Endothelial cell of umbilical vein (primary cell): ENCODE measurements at regions not wholly inside any gene's neighbourhood (a gene's known extent, or its start where the extent isn't known, plus 50 kb on each side); places are given as distances from the start of the nearest gene placed in this dataset.

Source experiments
- BruUV-seq: library from RNA; stranded (reverse); fragments of 400-500 nt; replicated peaks from 2 replicates; lab custom pipeline; 2021; lab: Mats Ljungman, UMichigan
- CTCF ChIA-PET: fragments of 300-600, 350-600 bp; sonication (Branson Sonifier 250); formaldehyde crosslinking; loops from one replicate; lab custom pipeline; 2021; ENCODE audit warnings: antibody characterized with exemption, inconsistent platforms; lab: Charles Lee
- POLR2A ChIA-PET: fragments of 300-600, 350-600 bp; sonication (Branson Sonifier 250); formaldehyde crosslinking; loops from one replicate; lab custom pipeline; 2021; ENCODE audit warnings: antibody characterized with exemption, inconsistent platforms; lab: Charles Lee
- DNase-seq: peaks from one replicate; pipeline ENCODE4 v3.0.0-alpha.2; 2011; ENCODE audit warnings: low read depth, low spot score
- FAIRE-seq: peaks from 2 replicates; lab custom pipeline; 2011; peaks lifted over from hg19 to GRCh38; lab: Jason Lieb, UNC
- H2AFZ ChIP-seq: 2 replicates; pipeline ENCODE4 v1.6.0; 2012; ENCODE audit warnings: low read depth, low read length, control low read depth, inconsistent platforms
- H3K27ac ChIP-seq: 2 replicates; pipeline ENCODE4 v1.5.1; 2011; ENCODE audit warnings: low read depth, mild to moderate bottlenecking, control low read depth, low read length, moderate library complexity; ENCODE audit not compliant: insufficient read depth
- H3K27me3 ChIP-seq, 2 experiments: 2 replicates each; pipeline versions ENCODE4 v1.6.0 to v1.6.1; 2011; ENCODE audit warnings: low read length in 2 of 2, mixed read lengths in 1 of 2; ENCODE audit not compliant: control insufficient read depth in 2 of 2, insufficient read depth in 2 of 2
- H3K36me3 ChIP-seq, 2 experiments: 2 replicates in 1 of 2; 3 replicates in 1 of 2; pipeline ENCODE4 v1.5.1; 2011; ENCODE audit warnings: low read length in 2 of 2, mild to moderate bottlenecking in 1 of 2, moderate library complexity in 1 of 2; ENCODE audit not compliant: control insufficient read depth in 2 of 2, insufficient read depth in 2 of 2; ENCODE audit errors: extremely low read depth in 1 of 2
- H3K4me1 ChIP-seq: 3 replicates; pipeline ENCODE4 v1.5.1; 2011; ENCODE audit warnings: mild to moderate bottlenecking, low read length; ENCODE audit not compliant: control insufficient read depth, insufficient read depth; ENCODE audit errors: extremely low read depth
- H3K4me2 ChIP-seq: 2 replicates; pipeline ENCODE4 v1.6.1; 2011; ENCODE audit warnings: low read length, control low read depth, mixed read lengths; ENCODE audit not compliant: insufficient read depth
- H3K4me3 ChIP-seq, 3 experiments: fragments of 200-600 bp in 1 of 3; sonication (generic), shearing (Covaris generic) in 1 of 3; replicated peaks in 1 of 3; 2 replicates each; pipeline ENCODE4 v1.5.1; 2011 to 2016; ENCODE audit warnings: control low read depth in 3 of 3, low read length in 3 of 3, mild to moderate bottlenecking in 2 of 3, inconsistent platforms in 1 of 3, low read depth in 1 of 3, moderate library complexity in 1 of 3; ENCODE audit not compliant: insufficient read depth in 1 of 3
- H3K79me2 ChIP-seq: 2 replicates; pipeline ENCODE4 v1.6.0; 2012; ENCODE audit warnings: low read length, inconsistent platforms; ENCODE audit not compliant: control insufficient read depth, insufficient read depth
- H3K9ac ChIP-seq: replicated peaks from 2 replicates; pipeline ENCODE3; 2011; ENCODE audit warnings: low read length, control low read depth; ENCODE audit not compliant: insufficient read depth; ENCODE audit errors: extremely low read depth
- H3K9me1 ChIP-seq: replicated peaks from 3 replicates; pipeline ENCODE4 v1.6.0; 2011; ENCODE audit warnings: mild to moderate bottlenecking, low read length; ENCODE audit not compliant: control insufficient read depth, insufficient read depth; ENCODE audit errors: extremely low read depth
- H3K9me3 ChIP-seq: replicated peaks from 2 replicates; pipeline ENCODE4 v1.5.1; 2012; ENCODE audit warnings: low read length, inconsistent platforms; ENCODE audit not compliant: control insufficient read depth, insufficient read depth
- H4K20me1 ChIP-seq: replicated peaks from 2 replicates; pipeline ENCODE3; 2011; ENCODE audit warnings: mild to moderate bottlenecking, low read length; ENCODE audit not compliant: control insufficient read depth, insufficient read depth; ENCODE audit errors: extremely low read depth
- EZH2 ChIP-seq: IDR thresholded peaks from 2 replicates; pipeline ENCODE4 v1.6.1; 2012; ENCODE audit warnings: borderline replicate concordance, low read depth, mild to moderate bottlenecking, moderate library complexity, low read length, inconsistent platforms; ENCODE audit not compliant: severe bottlenecking
- FOS ChIP-seq: IDR thresholded peaks from 2 replicates; pipeline ENCODE4 v1.6.1; 2011; ENCODE audit warnings: mild to moderate bottlenecking, low read length, moderate library complexity, borderline replicate concordance; ENCODE audit not compliant: insufficient read depth
- GATA2 ChIP-seq: IDR thresholded peaks from 2 replicates; pipeline ENCODE4 v1.7.0; 2011; ENCODE audit warnings: low read depth, mild to moderate bottlenecking, moderate library complexity, mixed read lengths, low read length; ENCODE audit not compliant: insufficient read length, insufficient read depth
- JUN ChIP-seq: IDR thresholded peaks from 2 replicates; pipeline ENCODE4 v1.6.1; 2011; ENCODE audit warnings: borderline replicate concordance, low read depth; ENCODE audit not compliant: insufficient read length, insufficient read depth
- MYC ChIP-seq: IDR thresholded peaks from one replicate; pipeline ENCODE4 v1.6.1; 2011; ENCODE audit warnings: mild to moderate bottlenecking, low read depth, low read length
- POLR2A ChIP-seq: IDR thresholded peaks from 2 replicates; pipeline ENCODE4 v1.6.1; 2012; ENCODE audit warnings: low read depth, mild to moderate bottlenecking, control low read depth, low read length
- POLR2AphosphoS5 ChIP-seq: IDR thresholded peaks from 2 replicates; pipeline ENCODE4 v1.6.1; 2012; ENCODE audit warnings: low read depth, mild to moderate bottlenecking, control low read depth, low read length, moderate library complexity; ENCODE audit not compliant: insufficient read depth
- dilution Hi-C: fragments of 300-500 bp; cut with MboI; formaldehyde crosslinking; loops from one replicate; pipeline ENCODE4 v1.15.0; 2019; ENCODE audit warnings: low sequenced_read_pairs; ENCODE audit not compliant: extremely low pct_ligation_motif_present
- intact Hi-C: fragments of 100-400 bp; cut with micrococcal nuclease; formaldehyde crosslinking; loops from one replicate; pipeline ENCODE4 v1.10.0; 2022
- TF ChIP-seq, protein P1 (sequence below), 2 donors: IDR thresholded peaks; 1 replicate in 1 of 2; 2 replicates in 1 of 2; pipeline ENCODE4 v1.5.1; 2011; ENCODE audit warnings: low read length in 2 of 2, mild to moderate bottlenecking in 2 of 2, moderate library complexity in 2 of 2, control low read depth in 1 of 2, inconsistent platforms in 1 of 2, low read depth in 1 of 2; ENCODE audit not compliant: insufficient read depth in 1 of 2; ENCODE audit errors: extremely low read depth in 1 of 2
- TF ChIP-seq, protein P2 (sequence below): IDR thresholded peaks from 2 replicates; pipeline ENCODE4 v1.6.1; 2011; ENCODE audit not compliant: insufficient read depth, insufficient read length

DNA sequence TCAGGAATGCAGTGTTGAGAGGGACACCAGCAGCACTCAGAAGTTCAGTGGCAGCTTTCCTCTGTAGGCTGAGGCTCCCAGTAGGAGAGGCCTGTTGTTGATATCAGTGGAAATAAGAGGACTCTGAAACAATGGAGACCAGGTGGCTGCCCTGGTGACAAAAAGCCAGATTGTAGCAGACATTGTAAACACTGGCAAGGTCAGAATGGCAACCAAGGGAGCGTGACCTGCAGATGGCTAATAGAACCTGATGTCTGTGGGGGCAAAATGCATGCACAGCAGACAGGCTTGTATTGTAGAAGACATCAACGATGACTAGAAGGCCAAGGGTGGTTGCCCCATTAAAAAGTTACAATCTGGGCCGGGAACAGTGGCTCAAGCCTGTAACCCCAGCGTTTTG, 53.1 kb upstream of the GPR37L1 start:
- Histone ChIP-seq H3K9me3 (no peaks in the 10 kb centered on the region), H3K4me2 (no peak overlapping the region), H3K27me3 (peaks cover 0 to 3% of the 10 kb centered on the region in 2 experiments), H3K9me1 (no peaks in the 10 kb centered on the region), H3K9ac (no peak overlapping the region), H3K4me3 (no peak overlapping the region), H4K20me1 (no peaks in the 10 kb centered on the region), H3K36me3 (no peaks in the 10 kb centered on the region), H3K79me2 (no peaks in the 10 kb centered on the region), H2AFZ (no peak overlapping the region), H3K4me1 (no peaks in the 10 kb centered on the region), H3K27ac (no peak overlapping the region)
- DNase-seq (no peak), FAIRE-seq (no peak)
- TF ChIP-seq MYC, result no peak
- TF ChIP-seq, protein P1, sequence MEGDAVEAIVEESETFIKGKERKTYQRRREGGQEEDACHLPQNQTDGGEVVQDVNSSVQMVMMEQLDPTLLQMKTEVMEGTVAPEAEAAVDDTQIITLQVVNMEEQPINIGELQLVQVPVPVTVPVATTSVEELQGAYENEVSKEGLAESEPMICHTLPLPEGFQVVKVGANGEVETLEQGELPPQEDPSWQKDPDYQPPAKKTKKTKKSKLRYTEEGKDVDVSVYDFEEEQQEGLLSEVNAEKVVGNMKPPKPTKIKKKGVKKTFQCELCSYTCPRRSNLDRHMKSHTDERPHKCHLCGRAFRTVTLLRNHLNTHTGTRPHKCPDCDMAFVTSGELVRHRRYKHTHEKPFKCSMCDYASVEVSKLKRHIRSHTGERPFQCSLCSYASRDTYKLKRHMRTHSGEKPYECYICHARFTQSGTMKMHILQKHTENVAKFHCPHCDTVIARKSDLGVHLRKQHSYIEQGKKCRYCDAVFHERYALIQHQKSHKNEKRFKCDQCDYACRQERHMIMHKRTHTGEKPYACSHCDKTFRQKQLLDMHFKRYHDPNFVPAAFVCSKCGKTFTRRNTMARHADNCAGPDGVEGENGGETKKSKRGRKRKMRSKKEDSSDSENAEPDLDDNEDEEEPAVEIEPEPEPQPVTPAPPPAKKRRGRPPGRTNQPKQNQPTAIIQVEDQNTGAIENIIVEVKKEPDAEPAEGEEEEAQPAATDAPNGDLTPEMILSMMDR (IDR thresholded peaks at IDR 0.05; ENCODE audit: extremely low read depth in 1 of 2, insufficient read depth in 1 of 2, low read depth in 1 of 2, low read length in 2 of 2), result no peak
- no peak for TF ChIP-seq EZH2
- no peak for TF ChIP-seq FOS
- TF ChIP-seq GATA2, result no peak
- no peak for TF ChIP-seq POLR2A
- TF ChIP-seq, protein P2, sequence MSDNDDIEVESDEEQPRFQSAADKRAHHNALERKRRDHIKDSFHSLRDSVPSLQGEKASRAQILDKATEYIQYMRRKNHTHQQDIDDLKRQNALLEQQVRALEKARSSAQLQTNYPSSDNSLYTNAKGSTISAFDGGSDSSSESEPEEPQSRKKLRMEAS, result no peak
- no peak for TF ChIP-seq JUN
- no peak for TF ChIP-seq POLR2AphosphoS5
- ChIA-PET POLR2A (no interaction called here), CTCF (interaction anchor here (1.4 kb wide), 1 partner anchor 45 kb away, joined by 3 read pairs; no protein-coding TSS in a partner anchor)
- dilution Hi-C loops, result no loop called here
- BruUV-seq, result no TSS peak
- intact Hi-C loops, result no loop called here
